ENCODE measurements at regions not wholly inside any gene's neighbourhood (a gene's known extent, or its start where the extent isn't known, plus 50 kb on each side); places are given as distances from the start of the nearest gene placed in this dataset.

DNA sequence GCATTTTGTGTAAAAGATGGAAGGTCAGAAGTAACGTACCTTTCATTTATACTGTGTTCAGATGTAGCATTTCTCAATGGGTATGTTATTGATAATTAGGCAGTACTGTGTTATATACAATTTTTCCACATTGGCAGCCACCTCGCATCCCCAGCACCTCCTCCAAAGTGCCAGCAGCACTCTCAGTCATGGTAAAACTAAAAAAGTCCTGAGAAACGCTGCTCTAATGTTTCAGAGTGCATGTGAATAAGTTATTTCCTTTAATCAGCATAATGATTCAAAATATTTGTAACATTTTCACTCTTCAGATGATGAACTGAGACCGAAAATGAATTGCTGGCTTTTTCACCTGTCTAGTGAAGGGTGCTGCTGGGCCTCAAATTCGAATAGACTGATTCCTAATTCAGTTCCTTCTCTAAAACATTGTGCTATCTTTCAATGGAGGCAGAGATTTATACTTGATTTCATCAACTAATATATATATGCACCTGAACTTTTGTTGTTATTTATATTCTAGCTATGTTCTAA is 79.9 kb upstream of the ANKRD55 start:
- no peaks in the 10 kb centered on the region for H3K36me3 ChIP-seq (ENCODE audit: control insufficient read depth, insufficient read depth, low read length)
- H3K4me3 ChIP-seq (ENCODE audit: low read depth, low read length): no peak overlapping the region
- H3K9ac ChIP-seq (ENCODE audit: low read length): no peak overlapping the region
- no peaks in the 10 kb centered on the region for H3K9me3 ChIP-seq (ENCODE audit: control insufficient read depth, insufficient read depth, low read depth, low read length)
- H3K4me1 ChIP-seq (ENCODE audit: control insufficient read depth, insufficient read depth, low read length): peaks cover 11% of the 10 kb centered on the region
- no peak overlapping the region for H3K27ac ChIP-seq (ENCODE audit: low read depth, low read length)
- no peaks in the 10 kb centered on the region for H3K27me3 ChIP-seq (ENCODE audit: control insufficient read depth, insufficient read depth, low read length)

DNA sequence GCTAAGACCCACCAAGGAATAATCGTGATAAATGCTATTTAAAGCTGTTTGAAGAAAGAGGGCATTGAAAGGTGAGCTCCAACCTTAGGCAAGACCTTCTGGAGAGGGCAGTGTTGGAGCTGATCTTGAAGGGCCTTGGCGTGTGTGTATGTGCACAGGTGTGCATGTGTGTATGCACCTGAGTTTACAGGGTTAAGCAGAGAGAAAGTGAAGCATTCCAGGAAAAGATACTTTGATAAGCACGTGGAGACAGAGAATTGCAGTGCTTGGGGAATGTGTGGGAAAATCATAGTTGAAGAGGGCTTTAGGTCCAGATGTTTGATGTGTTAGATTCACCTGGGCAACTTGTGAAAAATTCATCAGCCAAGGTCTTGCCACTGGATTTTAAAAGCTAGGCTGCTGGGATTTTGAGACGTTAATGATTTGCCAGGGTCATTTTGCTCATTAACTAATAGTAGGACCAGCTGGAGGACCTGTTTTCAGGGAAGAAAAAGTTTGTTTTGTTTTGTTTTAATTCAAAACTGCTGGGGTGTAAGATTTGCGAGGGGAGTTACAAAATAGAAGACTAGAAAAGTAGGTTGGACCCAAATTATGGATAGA is 78.3 kb upstream of the ANKRD55 start:
- Histone ChIP-seq H3K4me1 (ENCODE audit: control insufficient read depth, insufficient read depth, low read length) (peaks cover 10% of the 10 kb centered on the region), H3K27ac (ENCODE audit: low read depth, low read length) (no peak overlapping the region), H3K9me3 (ENCODE audit: control insufficient read depth, insufficient read depth, low read depth, low read length) (peaks cover 8% of the 10 kb centered on the region), H3K4me3 (ENCODE audit: low read depth, low read length) (no peak overlapping the region), H3K9ac (ENCODE audit: low read length) (no peak overlapping the region), H3K27me3 (ENCODE audit: control insufficient read depth, insufficient read depth, low read length) (no peaks in the 10 kb centered on the region), H3K36me3 (ENCODE audit: control insufficient read depth, insufficient read depth, low read length) (no peaks in the 10 kb centered on the region)

DNA sequence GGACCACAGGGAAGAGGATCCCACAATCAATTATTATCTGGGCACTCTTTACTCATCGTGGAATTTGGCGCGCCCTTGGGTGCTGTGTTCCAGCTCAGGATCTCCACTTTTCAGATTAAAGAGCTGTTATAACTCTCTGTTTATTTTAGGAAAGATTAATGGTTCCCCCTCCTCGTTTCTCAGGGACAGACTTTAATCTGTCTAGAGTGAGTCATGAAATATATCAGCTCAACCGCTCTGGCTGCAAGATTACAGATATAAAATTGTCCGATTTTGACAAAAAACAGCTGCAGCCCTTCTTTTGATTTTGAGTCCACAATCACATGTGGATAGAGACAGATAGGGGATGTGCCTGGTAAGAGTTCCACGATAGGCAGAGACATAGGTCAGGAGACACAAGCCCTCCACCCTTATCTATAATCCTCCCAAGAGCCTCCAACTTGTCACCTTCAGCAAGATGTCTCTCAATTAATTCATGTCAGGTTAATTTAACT is 77.6 kb upstream of the ANKRD55 start:
- Histone ChIP-seq H3K4me1 (ENCODE audit: control insufficient read depth, insufficient read depth, low read length) (peaks cover 4% of the 10 kb centered on the region), H3K9me3 (ENCODE audit: control insufficient read depth, insufficient read depth, low read depth, low read length) (peaks cover 14% of the 10 kb centered on the region), H3K4me3 (ENCODE audit: low read depth, low read length) (no peak overlapping the region), H3K27ac (ENCODE audit: low read depth, low read length) (no peak overlapping the region), H3K36me3 (ENCODE audit: control insufficient read depth, insufficient read depth, low read length) (no peaks in the 10 kb centered on the region), H3K9ac (ENCODE audit: low read length) (no peak overlapping the region), H3K27me3 (ENCODE audit: control insufficient read depth, insufficient read depth, low read length) (no peaks in the 10 kb centered on the region)

DNA sequence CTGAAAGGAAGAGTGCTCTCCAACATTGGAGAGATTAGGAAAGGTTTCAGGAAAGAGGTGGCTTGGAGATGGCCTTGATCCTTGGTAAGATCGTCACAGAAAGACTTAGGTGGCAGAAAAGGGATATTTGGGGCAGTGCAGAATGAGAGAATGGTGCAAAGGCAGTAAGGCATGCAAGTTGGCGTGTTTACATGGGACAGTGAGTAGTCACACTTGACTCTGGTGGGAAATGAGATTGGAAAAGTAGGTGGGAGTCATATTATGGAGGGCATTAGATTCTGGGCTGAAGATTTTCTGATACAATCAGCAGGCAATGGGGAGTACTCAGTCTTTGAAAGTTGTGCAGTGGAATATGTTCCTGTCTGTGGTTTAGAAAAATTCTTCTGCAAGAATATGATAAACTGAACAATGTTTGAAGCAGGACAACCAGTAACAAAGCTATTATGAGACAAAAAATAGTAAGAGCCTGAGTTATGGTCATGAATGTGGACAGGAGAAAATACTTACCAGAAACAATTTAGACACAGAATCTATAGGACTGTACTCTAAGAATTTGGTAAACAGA is 76.2 kb upstream of the ANKRD55 start:
- H3K36me3 ChIP-seq (ENCODE audit: control insufficient read depth, insufficient read depth, low read length): no peaks in the 10 kb centered on the region
- H3K9ac ChIP-seq (ENCODE audit: low read length): no peak overlapping the region
- no peaks in the 10 kb centered on the region for H3K4me1 ChIP-seq (ENCODE audit: control insufficient read depth, insufficient read depth, low read length)
- no peaks in the 10 kb centered on the region for H3K27me3 ChIP-seq (ENCODE audit: control insufficient read depth, insufficient read depth, low read length)
- H3K4me3 ChIP-seq (ENCODE audit: low read depth, low read length): no peak overlapping the region
- H3K27ac ChIP-seq (ENCODE audit: low read depth, low read length): no peak overlapping the region
- H3K9me3 ChIP-seq (ENCODE audit: control insufficient read depth, insufficient read depth, low read depth, low read length): peaks cover 14% of the 10 kb centered on the region

DNA sequence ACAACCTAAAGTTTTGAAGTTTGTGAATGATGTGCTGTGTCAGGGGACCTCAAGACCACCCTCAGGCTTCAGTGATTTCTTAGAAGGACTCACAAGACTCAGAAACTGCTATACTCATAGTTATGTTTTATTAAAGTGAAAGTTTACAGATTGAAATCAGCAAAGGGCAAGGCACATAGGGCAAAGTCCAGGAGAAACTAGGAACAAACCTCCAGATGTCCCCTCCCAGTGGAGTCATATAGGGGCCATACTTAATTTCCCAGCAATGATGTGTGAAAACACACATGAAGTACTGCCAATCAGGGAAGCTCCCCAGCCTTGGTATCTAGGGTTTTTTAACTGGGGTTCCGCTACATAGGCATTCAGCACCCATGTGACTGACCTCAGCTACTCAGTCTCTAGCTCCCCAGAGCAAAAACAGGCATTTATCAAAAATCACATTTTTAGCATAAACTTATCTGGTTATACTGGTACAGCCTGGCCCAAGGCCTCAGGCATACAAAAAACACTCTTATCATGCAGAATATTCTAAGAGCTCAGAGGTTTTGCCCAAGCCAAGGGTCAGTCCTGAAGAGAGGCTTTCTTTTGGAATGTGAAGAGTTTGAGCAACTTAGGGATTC is 74.7 kb upstream of the ANKRD55 start:
- Histone ChIP-seq H3K9ac (ENCODE audit: low read length) (no peak overlapping the region), H3K4me3 (ENCODE audit: low read depth, low read length) (no peak overlapping the region), H3K4me1 (ENCODE audit: control insufficient read depth, insufficient read depth, low read length) (no peaks in the 10 kb centered on the region)

DNA sequence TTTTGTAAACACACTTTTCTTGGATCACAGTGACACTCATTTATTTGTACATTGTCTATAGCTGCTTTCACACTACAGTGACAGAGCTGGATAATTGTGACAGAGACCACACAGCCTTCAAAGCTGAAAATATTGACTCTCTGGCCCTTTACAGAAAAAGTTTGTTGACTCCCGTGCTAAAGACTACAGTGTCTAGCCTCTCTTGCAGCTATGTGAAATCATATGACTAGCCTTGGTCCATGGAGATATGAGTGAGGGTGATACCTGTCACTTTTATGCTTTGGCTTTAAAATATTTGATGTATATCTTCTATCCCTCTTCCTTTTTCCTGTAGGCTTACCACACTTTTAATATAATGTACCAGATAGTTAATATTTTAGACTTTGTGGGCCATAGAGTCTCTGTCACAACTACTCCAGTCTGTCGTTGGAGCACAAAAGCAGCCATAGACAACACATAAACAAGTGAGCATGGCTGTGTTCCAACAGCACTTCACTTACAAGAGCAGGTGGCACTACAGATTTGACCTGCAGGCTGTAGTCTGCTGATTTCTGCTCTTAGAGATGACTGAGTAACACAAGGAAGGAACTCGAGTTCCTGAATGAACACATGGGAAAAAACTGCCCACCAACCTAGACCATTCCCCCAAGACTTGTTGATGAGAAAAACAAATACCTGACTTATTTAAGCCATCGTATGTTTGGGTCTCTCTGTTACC is 73.5 kb upstream of the ANKRD55 start:
- Histone ChIP-seq H3K4me3 (ENCODE audit: low read depth, low read length) (no peak overlapping the region), H3K4me1 (ENCODE audit: control insufficient read depth, insufficient read depth, low read length) (no peaks in the 10 kb centered on the region), H3K9me3 (ENCODE audit: control insufficient read depth, insufficient read depth, low read depth, low read length) (peaks cover 14% of the 10 kb centered on the region), H3K36me3 (ENCODE audit: control insufficient read depth, insufficient read depth, low read length) (no peaks in the 10 kb centered on the region), H3K27me3 (ENCODE audit: control insufficient read depth, insufficient read depth, low read length) (no peaks in the 10 kb centered on the region), H3K9ac (ENCODE audit: low read length) (no peak overlapping the region), H3K27ac (ENCODE audit: low read depth, low read length) (no peak overlapping the region)

More for the DNA sequence above, 74.7 kb upstream of the ANKRD55 start:
- no peaks in the 10 kb centered on the region for H3K36me3 ChIP-seq (ENCODE audit: control insufficient read depth, insufficient read depth, low read length)
- H3K27ac ChIP-seq (ENCODE audit: low read depth, low read length): no peak overlapping the region
- H3K27me3 ChIP-seq (ENCODE audit: control insufficient read depth, insufficient read depth, low read length): no peaks in the 10 kb centered on the region
- peaks cover 14% of the 10 kb centered on the region for H3K9me3 ChIP-seq (ENCODE audit: control insufficient read depth, insufficient read depth, low read depth, low read length)

DNA sequence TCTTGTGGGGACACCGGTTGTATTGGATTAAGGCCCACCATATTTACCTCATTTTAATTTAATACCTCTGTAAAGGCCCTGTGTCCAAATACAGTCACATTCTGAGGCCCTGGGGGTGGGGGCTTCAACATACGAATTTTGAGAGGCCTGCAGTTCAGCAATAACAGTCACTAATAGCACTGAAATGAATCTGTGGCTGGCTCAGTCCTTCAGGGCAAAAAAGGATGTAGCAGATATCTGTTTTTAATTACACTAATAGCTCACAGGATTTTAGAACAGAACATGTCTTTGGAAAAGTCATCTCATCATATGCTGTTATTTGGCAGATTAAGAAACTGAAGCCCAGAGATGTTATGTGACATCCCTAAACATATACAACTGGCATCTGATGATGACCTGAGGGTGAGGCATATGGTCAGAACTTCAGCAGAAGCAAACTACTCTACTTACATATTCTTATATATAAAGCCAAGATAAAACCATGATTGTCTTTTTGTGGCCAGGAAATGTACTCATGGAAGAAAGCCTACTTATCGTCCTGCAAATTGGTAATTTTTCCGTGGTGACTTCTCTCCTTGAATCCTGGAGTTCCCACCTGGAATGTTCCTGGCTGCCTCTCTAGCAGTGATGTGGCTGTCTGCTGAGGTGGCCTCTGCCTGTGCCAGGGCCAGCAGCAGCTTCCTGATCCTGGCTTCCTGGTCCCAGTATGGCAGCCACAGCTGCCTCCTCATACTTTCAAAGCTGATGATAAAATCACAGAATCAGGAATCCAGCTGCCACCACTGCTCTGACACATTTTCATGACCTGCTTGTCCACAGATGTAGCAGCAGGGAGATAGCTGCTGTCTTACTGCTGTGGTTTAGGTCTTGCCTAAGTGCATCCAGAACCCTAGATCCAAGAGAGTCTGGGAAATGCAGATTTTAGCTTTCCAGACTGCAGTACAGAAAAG is 72.1 kb upstream of the ANKRD55 start:
- no peak overlapping the region for H3K27ac ChIP-seq (ENCODE audit: low read depth, low read length)
- H3K9me3 ChIP-seq (ENCODE audit: control insufficient read depth, insufficient read depth, low read depth, low read length): peaks cover 14% of the 10 kb centered on the region
- no peaks in the 10 kb centered on the region for H3K4me1 ChIP-seq (ENCODE audit: control insufficient read depth, insufficient read depth, low read length)
- no peaks in the 10 kb centered on the region for H3K27me3 ChIP-seq (ENCODE audit: control insufficient read depth, insufficient read depth, low read length)
- H3K36me3 ChIP-seq (ENCODE audit: control insufficient read depth, insufficient read depth, low read length): no peaks in the 10 kb centered on the region
- H3K4me3 ChIP-seq (ENCODE audit: low read depth, low read length): no peak overlapping the region
- H3K9ac ChIP-seq (ENCODE audit: low read length): no peak overlapping the region

DNA sequence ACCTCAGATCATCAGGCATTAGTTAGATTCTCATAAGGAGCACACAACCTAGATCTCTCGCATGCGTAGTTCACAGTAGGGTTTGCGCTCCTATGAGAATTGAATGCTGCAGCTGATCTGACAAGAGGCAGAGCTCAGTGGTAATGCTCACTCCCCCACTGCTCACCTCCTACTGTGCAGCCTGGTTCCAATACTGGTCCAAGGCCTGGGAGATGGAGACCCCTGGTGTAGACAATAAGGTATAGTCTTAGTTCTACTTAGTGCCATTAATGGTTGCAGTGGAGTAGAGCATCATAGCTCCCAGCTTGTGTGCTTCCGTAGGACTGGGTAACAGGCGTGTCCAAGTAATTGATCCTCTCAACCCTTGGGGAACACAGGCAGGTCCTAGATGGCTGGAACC is 70.4 kb upstream of the ANKRD55 start:
- Histone ChIP-seq H3K9ac (ENCODE audit: low read length) (no peak overlapping the region), H3K36me3 (ENCODE audit: control insufficient read depth, insufficient read depth, low read length) (no peaks in the 10 kb centered on the region), H3K27me3 (ENCODE audit: control insufficient read depth, insufficient read depth, low read length) (no peaks in the 10 kb centered on the region), H3K27ac (ENCODE audit: low read depth, low read length) (no peak overlapping the region), H3K4me1 (ENCODE audit: control insufficient read depth, insufficient read depth, low read length) (no peaks in the 10 kb centered on the region), H3K4me3 (ENCODE audit: low read depth, low read length) (no peak overlapping the region), H3K9me3 (ENCODE audit: control insufficient read depth, insufficient read depth, low read depth, low read length) (peaks cover 14% of the 10 kb centered on the region)

DNA sequence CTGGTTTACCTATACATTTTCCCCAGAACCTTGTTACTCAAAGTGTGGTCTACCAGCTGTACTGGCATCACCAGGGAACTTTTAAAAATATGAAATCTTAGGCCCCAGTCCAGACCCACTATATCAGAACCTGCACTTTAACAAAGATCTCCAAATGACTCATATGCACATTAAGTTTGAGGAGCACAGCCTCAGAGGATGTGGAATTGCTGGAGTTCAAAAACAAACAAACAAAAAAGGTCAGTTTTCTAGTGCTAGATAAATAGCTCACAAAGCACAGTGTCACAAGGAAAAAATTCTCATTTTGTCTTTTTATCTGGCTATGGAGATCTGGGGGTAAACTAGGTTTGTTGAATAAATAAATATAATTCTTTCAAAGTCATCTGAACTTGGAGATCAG is 68.9 kb upstream of the ANKRD55 start:
- Histone ChIP-seq H3K4me1 (ENCODE audit: control insufficient read depth, insufficient read depth, low read length) (no peaks in the 10 kb centered on the region), H3K9me3 (ENCODE audit: control insufficient read depth, insufficient read depth, low read depth, low read length) (peaks cover 13% of the 10 kb centered on the region), H3K36me3 (ENCODE audit: control insufficient read depth, insufficient read depth, low read length) (no peaks in the 10 kb centered on the region), H3K9ac (ENCODE audit: low read length) (no peak overlapping the region), H3K27me3 (ENCODE audit: control insufficient read depth, insufficient read depth, low read length) (no peaks in the 10 kb centered on the region), H3K27ac (ENCODE audit: low read depth, low read length) (no peak overlapping the region), H3K4me3 (ENCODE audit: low read depth, low read length) (no peak overlapping the region)

DNA sequence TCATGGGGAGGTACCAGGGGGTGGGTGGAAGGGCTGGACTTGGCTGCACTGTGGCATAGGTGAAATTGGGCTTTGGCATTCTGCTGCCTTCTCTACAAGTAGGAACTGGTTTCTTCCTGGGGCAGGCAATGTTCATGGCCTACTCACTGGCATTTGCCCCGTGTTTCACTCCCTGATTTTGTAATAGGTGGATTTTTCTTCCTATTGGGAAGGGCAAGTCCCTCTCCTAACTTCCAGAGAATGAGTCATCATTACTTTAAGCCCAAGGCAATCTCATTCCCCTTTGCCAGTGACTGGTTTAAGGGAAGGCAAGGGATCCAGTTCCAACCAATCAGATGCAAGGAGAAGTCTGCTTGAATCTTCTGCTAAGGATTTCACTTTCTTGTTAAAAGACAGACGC is 67.9 kb upstream of the ANKRD55 start:
- Histone ChIP-seq H3K9me3 (ENCODE audit: control insufficient read depth, insufficient read depth, low read depth, low read length) (peaks cover 3% of the 10 kb centered on the region), H3K36me3 (ENCODE audit: control insufficient read depth, insufficient read depth, low read length) (no peaks in the 10 kb centered on the region), H3K9ac (ENCODE audit: low read length) (no peak overlapping the region), H3K4me1 (ENCODE audit: control insufficient read depth, insufficient read depth, low read length) (no peaks in the 10 kb centered on the region), H3K27ac (ENCODE audit: low read depth, low read length) (no peak overlapping the region), H3K27me3 (ENCODE audit: control insufficient read depth, insufficient read depth, low read length) (no peaks in the 10 kb centered on the region), H3K4me3 (ENCODE audit: low read depth, low read length) (no peak overlapping the region)
